Panc1 (cell line): ENCODE measurements at regions not wholly inside any gene's neighbourhood (a gene's known extent, or its start where the extent isn't known, plus 50 kb on each side); places are given as distances from the start of the nearest gene placed in this dataset.

ENCODE experiments used
- ATAC-seq: fragments of 200-7000 bp; cut with Tn5 transposase; 2 replicates; pipeline ENCODE4 v1.9.1; 2020; ENCODE audit warnings: mild to moderate bottlenecking, moderate library complexity
- BruUV-seq: library from RNA; stranded (reverse); fragments of 400-500 nt; replicated peaks from 2 replicates; lab custom pipeline; 2021; lab: Mats Ljungman, UMichigan
- CTCF ChIA-PET: fragments of 300-600 bp; sonication (Branson Sonifier 250); formaldehyde crosslinking; loops from one replicate; lab custom pipeline; 2022; ENCODE audit warnings: antibody characterized with exemption; lab: Charles Lee
- POLR2A ChIA-PET: fragments of 300-600 bp; sonication (Branson Sonifier 250); formaldehyde crosslinking; loops from one replicate; lab custom pipeline; 2022; ENCODE audit warnings: antibody characterized with exemption; lab: Charles Lee
- DNase-seq: peaks from one replicate; pipeline ENCODE4 v3.0.0-alpha.2; 2010; ENCODE audit warnings: low read depth, low spot score
- H3K27ac ChIP-seq: 2 replicates; pipeline ENCODE4 v1.5.1; 2011; ENCODE audit warnings: mild to moderate bottlenecking, low read length, inconsistent platforms
- H3K27me3 ChIP-seq: fragments of 200-500 bp; sonication (Bioruptor generic); 2 replicates; pipeline ENCODE4 v1.6.0; 2014; ENCODE audit warnings: low read length, inconsistent platforms; ENCODE audit not compliant: control insufficient read depth, insufficient read depth
- H3K36me3 ChIP-seq: fragments of 200-500 bp; sonication (Bioruptor generic); 2 replicates; pipeline ENCODE4 v1.5.1; 2014; ENCODE audit warnings: inconsistent platforms, mild to moderate bottlenecking, low read length, moderate library complexity; ENCODE audit not compliant: control insufficient read depth, insufficient read depth
- H3K4me1 ChIP-seq: 2 replicates; pipeline ENCODE4 v1.5.1; 2011; ENCODE audit warnings: inconsistent platforms, mild to moderate bottlenecking, low read length, moderate library complexity; ENCODE audit not compliant: control insufficient read depth, insufficient read depth
- H3K4me3 ChIP-seq, 2 experiments: 2 replicates each; pipeline ENCODE4 v1.5.1; 2011 to 2012; ENCODE audit warnings: low read depth in 2 of 2, low read length in 2 of 2, mild to moderate bottlenecking in 2 of 2, inconsistent platforms in 1 of 2, moderate library complexity in 1 of 2
- H3K9me3 ChIP-seq: fragments of 200-500 bp; sonication (Bioruptor generic); 2 replicates; pipeline ENCODE4 v1.5.1; 2014; ENCODE audit warnings: low read depth, mild to moderate bottlenecking, inconsistent platforms, low read length, moderate library complexity; ENCODE audit not compliant: control insufficient read depth, insufficient read depth
- POLR2AphosphoS5 ChIP-seq: IDR thresholded peaks from 2 replicates; pipeline ENCODE4 v1.6.1; 2012; ENCODE audit warnings: mild to moderate bottlenecking, low read depth, low read length, moderate library complexity
- SIN3A ChIP-seq: IDR thresholded peaks from 2 replicates; pipeline ENCODE4 v1.6.1; 2012; ENCODE audit warnings: low read depth, mild to moderate bottlenecking, low read length, moderate library complexity, borderline replicate concordance; ENCODE audit not compliant: insufficient read depth
- TCF7L2 ChIP-seq: IDR thresholded peaks from 2 replicates; pipeline ENCODE4 v1.6.1; 2011; ENCODE audit warnings: mild to moderate bottlenecking, low read depth, low read length, inconsistent platforms
- in situ Hi-C: cut with HindIII; loops from 2 replicates; pipeline ENCODE4 v1.10.0; 2016; ENCODE audit warnings: low sequenced_read_pairs, low pct_unique_long_range_greater_than_20kb
- intact Hi-C: fragments of 100-400 bp; cut with micrococcal nuclease; formaldehyde crosslinking; loops from one replicate; pipeline ENCODE4 v1.10.0; 2022; ENCODE audit not compliant: unreplicated experiment
- TF ChIP-seq, protein P1 (sequence below): fragments of 450-650 bp; IDR thresholded peaks from 2 replicates; pipeline ENCODE4 v1.5.1; 2017; ENCODE audit warnings: mild to moderate bottlenecking
- TF ChIP-seq, protein P2 (sequence below), 2 experiments: IDR thresholded peaks; 2 replicates each; pipeline ENCODE4 v1.6.1; 2011 to 2012; ENCODE audit warnings: low read depth in 2 of 2, control low read depth in 1 of 2, low read length in 1 of 2, mild to moderate bottlenecking in 1 of 2, moderate library complexity in 1 of 2; ENCODE audit not compliant: insufficient read depth in 1 of 2

DNA sequence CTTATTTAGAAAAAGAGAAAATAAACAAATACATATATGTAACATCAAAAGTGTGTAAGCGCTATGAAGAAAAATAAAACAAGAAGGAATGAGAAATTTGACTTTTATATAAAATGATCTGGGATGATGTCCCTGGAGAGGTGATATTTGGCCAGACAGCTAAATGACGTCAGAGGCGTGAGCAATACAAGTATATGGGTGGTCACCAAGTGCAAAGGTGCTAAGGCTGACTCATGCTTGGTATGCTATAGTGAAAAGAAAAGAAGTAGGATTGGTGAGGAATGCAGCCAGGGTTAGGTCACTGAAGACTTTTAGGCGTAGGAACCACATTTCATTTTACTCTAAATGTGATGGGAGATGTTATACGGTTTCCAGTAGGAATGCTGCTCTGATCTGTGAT is 1049.1 kb upstream of the TENM3 start:
- in situ Hi-C loops = no loop called here
- Histone ChIP-seq H3K27ac (no peak overlapping the region), H3K4me3 (no peak overlapping the region), H3K9me3 (no peaks in the 10 kb centered on the region), H3K27me3 (no peaks in the 10 kb centered on the region), H3K36me3 (no peaks in the 10 kb centered on the region), H3K4me1 (no peaks in the 10 kb centered on the region)
- no TSS peak for BruUV-seq
- DNase-seq (no peak), ATAC-seq (no peak)
- intact Hi-C loops = no loop called here
- ChIA-PET POLR2A (no interaction called here), CTCF (no interaction called here)
- TF ChIP-seq SIN3A = no peak
- TF ChIP-seq, protein P1, sequence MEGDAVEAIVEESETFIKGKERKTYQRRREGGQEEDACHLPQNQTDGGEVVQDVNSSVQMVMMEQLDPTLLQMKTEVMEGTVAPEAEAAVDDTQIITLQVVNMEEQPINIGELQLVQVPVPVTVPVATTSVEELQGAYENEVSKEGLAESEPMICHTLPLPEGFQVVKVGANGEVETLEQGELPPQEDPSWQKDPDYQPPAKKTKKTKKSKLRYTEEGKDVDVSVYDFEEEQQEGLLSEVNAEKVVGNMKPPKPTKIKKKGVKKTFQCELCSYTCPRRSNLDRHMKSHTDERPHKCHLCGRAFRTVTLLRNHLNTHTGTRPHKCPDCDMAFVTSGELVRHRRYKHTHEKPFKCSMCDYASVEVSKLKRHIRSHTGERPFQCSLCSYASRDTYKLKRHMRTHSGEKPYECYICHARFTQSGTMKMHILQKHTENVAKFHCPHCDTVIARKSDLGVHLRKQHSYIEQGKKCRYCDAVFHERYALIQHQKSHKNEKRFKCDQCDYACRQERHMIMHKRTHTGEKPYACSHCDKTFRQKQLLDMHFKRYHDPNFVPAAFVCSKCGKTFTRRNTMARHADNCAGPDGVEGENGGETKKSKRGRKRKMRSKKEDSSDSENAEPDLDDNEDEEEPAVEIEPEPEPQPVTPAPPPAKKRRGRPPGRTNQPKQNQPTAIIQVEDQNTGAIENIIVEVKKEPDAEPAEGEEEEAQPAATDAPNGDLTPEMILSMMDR = no peak
- no peak for TF ChIP-seq TCF7L2
- no peak for TF ChIP-seq POLR2AphosphoS5
- TF ChIP-seq, protein P2, sequence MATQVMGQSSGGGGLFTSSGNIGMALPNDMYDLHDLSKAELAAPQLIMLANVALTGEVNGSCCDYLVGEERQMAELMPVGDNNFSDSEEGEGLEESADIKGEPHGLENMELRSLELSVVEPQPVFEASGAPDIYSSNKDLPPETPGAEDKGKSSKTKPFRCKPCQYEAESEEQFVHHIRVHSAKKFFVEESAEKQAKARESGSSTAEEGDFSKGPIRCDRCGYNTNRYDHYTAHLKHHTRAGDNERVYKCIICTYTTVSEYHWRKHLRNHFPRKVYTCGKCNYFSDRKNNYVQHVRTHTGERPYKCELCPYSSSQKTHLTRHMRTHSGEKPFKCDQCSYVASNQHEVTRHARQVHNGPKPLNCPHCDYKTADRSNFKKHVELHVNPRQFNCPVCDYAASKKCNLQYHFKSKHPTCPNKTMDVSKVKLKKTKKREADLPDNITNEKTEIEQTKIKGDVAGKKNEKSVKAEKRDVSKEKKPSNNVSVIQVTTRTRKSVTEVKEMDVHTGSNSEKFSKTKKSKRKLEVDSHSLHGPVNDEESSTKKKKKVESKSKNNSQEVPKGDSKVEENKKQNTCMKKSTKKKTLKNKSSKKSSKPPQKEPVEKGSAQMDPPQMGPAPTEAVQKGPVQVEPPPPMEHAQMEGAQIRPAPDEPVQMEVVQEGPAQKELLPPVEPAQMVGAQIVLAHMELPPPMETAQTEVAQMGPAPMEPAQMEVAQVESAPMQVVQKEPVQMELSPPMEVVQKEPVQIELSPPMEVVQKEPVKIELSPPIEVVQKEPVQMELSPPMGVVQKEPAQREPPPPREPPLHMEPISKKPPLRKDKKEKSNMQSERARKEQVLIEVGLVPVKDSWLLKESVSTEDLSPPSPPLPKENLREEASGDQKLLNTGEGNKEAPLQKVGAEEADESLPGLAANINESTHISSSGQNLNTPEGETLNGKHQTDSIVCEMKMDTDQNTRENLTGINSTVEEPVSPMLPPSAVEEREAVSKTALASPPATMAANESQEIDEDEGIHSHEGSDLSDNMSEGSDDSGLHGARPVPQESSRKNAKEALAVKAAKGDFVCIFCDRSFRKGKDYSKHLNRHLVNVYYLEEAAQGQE (IDR thresholded peaks at IDR 0.05; ENCODE audit: insufficient read depth in 1 of 2, low read depth in 2 of 2, low read length in 1 of 2) = no peak

DNA sequence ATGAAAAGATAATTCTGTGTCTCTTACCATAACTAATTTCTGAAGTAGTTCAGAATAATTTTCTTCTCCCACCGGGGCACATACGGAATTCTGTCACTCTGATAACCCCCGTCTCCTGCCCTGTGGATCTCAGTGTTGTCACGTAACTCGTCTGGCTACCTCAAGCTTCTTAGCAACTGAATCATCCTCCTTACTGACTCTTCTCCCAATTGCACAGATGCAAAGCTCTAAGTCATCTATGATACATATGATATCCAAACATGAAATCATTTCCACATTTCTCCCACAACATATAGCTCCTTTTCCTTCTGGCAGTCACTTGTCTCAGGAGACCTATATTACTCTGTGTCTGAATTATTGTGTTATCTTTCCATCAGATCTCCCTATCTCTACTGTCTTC is 1043.1 kb upstream of the TENM3 start:
- Histone ChIP-seq H3K9me3 (no peaks in the 10 kb centered on the region), H3K27ac (no peak overlapping the region), H3K27me3 (no peaks in the 10 kb centered on the region), H3K4me1 (no peaks in the 10 kb centered on the region), H3K4me3 (no peak overlapping the region), H3K36me3 (no peaks in the 10 kb centered on the region)
- in situ Hi-C loops = no loop called here
- POLR2A ChIA-PET = no interaction called here
- CTCF ChIA-PET = no interaction called here
- BruUV-seq = no TSS peak
- ATAC-seq (no peak), DNase-seq (no peak)
- TF ChIP-seq, protein P2 (IDR thresholded peaks at IDR 0.05; ENCODE audit: insufficient read depth in 1 of 2, low read depth in 2 of 2, low read length in 1 of 2) = no peak
- intact Hi-C loops = no loop called here
